Mesenteric fat pad (tissue), 1 donor: ENCODE measurements at regions not wholly inside any gene's neighbourhood (a gene's known extent, or its start where the extent isn't known, plus 50 kb on each side); places are given as distances from the start of the nearest gene placed in this dataset.
"Not testable (repeated sequence)": the region's sequence is repeated elsewhere in the genome, so short reads cannot be mapped to it uniquely, and the experiment has no call there.

Experiments used
- DNase-seq: peaks from one replicate; pipeline ENCODE4 v3.0.0-alpha.2; 2020; ENCODE audit warnings: low spot score
- donor health status: DM: yes; HTN: yes; CAD: no.

GRCh38 chr6:68159433-68159832 is 475.6 kb upstream of the ADGRB3 start:
- DNase-seq: no peak

DNA sequence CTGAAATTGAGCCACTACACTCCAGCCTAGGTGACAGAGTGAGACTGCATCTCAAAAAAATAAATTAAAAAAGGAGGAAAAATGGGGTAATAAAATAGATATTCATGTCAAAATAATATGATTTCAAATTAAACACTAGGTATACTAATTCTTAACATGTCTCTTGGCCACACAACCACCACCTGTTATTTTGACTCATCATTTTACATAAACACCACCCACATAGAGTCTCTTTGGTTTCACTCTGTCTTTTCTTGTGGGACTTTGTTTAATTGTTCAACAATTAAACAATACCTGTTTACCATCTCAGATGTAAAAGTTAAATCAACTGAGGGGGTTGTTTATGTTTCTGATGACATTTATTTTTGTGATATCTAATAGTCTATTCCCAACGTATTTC is 476.8 kb upstream of the ADGRB3 start:
- DNase-seq: no peak

- no peak for DNase-seq
These were observed 490.4 kb upstream of the ADGRB3 start for GRCh38 chr6:68144667-68145066.

DNA sequence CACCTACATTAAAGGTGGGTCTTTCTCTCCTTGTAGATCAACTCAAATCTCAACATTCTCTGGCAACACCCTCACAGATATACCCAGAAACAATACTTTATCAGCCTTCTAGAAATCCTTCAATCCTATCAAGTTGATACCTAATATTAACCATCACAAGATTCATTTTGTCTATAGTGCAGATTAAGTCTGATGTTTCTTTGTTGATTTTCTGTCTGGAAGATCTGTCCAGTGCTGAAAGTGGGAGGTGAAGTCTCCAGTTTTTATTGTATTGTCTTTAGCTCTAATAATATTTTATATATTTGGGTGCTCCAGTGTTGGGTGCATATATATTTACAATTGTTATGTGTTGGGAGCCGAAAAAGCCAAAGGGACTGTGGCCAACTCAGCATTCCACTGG is 493.9 kb upstream of the ADGRB3 start:
- DNase-seq: no peak

- DNase-seq: no peak
These were observed 496.0 kb upstream of the ADGRB3 start for GRCh38 chr6:68139130-68139529.

- no peak for DNase-seq
These were observed 500.3 kb upstream of the ADGRB3 start for GRCh38 chr6:68134796-68135195.

DNA sequence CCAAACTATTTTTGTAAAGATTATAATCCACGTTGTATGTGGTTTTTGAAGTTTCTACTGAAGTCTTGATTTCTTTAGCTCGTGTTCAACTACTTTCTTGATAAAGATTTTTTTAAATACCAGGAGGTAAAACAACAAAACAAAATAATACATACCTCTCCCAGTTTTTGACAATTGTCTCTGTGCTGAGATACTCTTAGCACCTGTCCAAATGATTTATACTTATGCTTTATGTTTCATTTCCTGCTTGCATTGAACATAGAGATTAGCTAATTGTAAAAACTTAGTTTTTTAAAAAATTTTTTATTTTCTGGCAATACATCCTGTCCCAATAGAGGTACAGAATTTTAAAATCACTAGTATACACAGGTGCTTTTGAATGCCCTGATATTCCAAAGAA is 506.9 kb upstream of the ADGRB3 start:
- no peak for DNase-seq

- no peak for DNase-seq
These were observed 508.0 kb upstream of the ADGRB3 start for GRCh38 chr6:68127074-68127473.

- no peak for DNase-seq
These were observed 508.9 kb upstream of the ADGRB3 start for GRCh38 chr6:68126089-68126749.

GRCh38 chr6:68122975-68123374 is 512.1 kb upstream of the ADGRB3 start:
- DNase-seq: not testable (repeated sequence)

GRCh38 chr6:68122032-68122431 is 513.0 kb upstream of the ADGRB3 start:
- no peak for DNase-seq

DNA sequence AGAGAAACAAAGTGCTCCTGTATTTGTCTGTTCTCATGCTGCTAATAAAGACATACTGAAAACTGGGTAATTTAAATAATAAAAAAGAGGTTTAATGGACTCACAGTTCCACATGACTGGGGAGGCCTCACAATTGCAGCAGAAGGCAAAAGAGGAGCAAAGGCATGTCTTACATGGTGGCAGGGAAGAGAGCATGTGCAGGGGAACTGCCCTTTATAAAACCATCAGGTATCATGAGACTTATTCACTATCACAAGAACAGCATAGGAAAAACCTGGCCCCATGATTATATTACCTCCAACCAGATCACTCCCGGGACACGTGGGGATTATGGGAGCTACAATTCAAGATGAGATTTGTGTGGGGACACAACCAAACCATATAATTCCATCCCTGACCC is 514.1 kb upstream of the ADGRB3 start:
- DNase-seq: not testable (repeated sequence)

- no peak for DNase-seq
These were observed 520.5 kb upstream of the ADGRB3 start for GRCh38 chr6:68114463-68115047.

GRCh38 chr6:68108233-68108835 is 526.7 kb upstream of the ADGRB3 start:
- DNase-seq: no peak

GRCh38 chr6:68094070-68094469 is 541.0 kb upstream of the ADGRB3 start:
- DNase-seq: no peak

DNA sequence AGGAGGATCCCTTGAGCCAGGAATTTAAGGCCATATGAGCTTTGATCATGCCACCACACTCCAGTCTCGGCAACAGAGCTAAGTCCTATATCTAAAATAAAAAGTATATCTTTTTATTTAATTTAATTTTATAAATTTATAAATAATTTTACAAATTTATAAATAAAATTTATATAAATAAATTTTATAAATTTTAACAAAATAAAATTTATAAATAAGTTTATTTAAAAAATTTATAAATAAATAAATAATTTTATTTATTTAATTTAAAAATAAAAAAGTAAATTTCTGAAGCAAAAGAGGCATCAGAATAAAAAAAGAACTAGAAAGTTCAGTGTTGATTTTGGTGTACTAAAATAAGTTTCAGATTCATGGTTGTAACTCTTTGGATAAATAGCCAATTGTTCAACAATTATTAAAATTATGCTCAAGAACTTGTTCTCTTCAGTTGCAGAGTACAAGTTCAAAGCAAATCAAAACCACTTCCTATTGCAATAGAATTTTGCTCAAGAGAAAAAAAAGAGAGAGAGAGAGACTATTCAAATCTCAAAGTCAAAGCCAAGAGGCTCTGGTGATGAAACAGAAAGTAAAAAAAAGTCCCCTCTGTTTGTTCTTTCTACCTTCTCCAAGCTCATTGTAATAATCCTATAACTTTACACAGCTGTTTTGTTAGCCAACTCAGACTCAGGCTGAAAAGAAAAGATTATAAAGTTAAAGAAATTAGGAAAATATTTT is 547.5 kb upstream of the ADGRB3 start:
- DNase-seq: no peak

DNA sequence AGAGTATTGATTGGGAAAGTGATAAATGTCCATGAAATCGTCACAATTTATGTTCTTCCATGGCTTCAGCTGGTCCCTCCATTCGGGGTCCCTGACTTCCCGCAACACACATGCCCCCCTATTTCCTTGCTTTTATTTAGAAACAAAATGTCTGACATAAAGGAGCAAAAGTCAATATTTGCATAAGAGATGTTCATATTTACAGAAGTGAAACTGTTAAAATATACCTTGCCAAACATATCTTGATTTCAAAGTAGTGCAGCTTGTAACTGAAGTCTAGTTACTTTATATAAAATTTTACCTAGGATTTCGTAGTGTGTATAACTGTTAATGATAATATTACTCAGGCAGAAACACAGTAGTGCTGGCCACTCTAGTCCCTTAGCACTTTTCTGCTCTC is 548.9 kb upstream of the ADGRB3 start:
- DNase-seq: no peak

DNA sequence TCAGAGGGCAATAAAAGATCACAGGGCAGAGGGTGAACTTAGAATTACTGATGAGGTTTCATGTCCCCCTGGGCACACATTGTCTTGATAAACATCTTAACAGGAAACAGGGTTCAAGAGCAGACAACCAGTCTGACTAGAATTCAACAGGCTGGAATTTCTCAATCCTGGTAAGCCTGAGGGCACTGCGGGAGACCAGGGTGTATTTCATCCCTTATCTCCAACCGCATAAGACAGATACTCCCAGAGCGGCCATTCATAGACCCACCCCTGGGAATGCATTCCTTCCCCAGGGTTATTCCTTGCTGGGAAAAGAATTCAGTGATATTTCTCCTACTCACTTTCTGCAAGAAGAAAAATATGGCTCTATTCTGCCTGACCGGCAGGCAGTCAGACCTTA is 549.5 kb upstream of the ADGRB3 start:
- not testable (repeated sequence) for DNase-seq

- DNase-seq: no peak
These were observed 553.0 kb upstream of the ADGRB3 start for GRCh38 chr6:68082086-68082485.

DNA sequence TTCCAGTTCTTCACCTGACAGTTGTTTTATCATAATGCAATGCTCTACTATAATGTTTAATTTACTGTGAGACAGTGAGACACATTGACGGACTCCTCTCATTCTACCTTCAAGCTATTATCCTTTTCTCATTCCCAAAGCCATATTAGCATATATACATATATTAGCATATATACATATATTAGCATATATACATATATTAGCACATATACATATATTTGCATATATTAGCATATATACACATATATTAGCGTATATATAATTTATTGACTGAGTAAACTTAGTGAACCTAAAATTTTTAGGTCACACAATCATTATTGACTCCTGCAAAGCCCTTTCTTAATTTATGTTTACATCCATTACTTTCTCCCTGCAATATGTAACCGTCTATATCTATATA is 555.0 kb upstream of the ADGRB3 start:
- no peak for DNase-seq

DNA sequence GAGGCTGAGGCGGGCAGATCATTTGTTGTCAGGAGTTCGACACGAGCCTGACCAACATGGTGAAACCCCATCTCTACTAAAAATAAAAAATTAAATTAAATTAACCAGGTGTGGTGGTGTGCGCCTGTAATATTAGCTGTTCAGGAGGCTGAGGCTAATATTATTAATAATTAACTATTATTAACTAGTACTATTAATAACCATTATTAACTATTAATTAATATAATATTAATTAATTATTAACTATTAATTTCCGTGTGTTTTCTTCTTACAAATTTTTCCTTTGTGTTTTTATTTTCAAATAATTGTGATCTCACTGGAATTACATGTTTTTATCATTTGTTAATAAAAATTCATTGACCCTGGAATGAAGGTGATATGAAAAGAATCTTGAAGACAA is 557.4 kb upstream of the ADGRB3 start:
- DNase-seq: no peak

DNA sequence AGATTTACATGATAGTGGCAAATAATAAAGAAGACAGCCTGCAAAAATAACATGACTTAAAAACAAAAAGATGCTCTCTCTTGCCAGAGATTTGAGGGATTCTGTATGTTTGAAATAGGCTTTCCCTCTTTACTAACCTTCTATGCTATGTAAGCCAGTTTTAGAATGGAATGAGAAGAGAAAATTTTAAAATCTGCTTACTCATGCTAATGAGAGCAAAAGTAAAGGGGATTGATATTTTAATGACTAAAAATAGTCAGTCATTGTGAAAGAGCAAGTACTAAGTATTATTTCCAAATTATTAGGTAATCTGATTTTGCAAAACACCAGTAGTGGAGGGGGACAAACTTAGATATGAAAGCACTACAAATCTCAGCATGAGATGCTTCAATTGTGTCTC is 563.3 kb upstream of the ADGRB3 start:
- no peak for DNase-seq
